ENCODE measurements at regions not wholly inside any gene's neighbourhood (a gene's known extent, or its start where the extent isn't known, plus 50 kb on each side); places are given as distances from the start of the nearest gene placed in this dataset.
A peak's percentile ranks its signal among the peaks of the same experiment; 100 is the strongest.
"Not testable (repeated sequence)": the region's sequence is repeated elsewhere in the genome, so short reads cannot be mapped to it uniquely, and the experiment has no call there.

GRCh38 chr2:41187376-41188122 lies 735.7 kb upstream of the SLC8A1 start:
- FAIRE-seq, result peak; percentile 98

- FAIRE-seq, result no peak
Observed at GRCh38 chr2:41194230-41194629, 742.3 kb upstream of the SLC8A1 start.

GRCh38 chr2:41197781-41198180 lies 745.9 kb upstream of the SLC8A1 start:
- FAIRE-seq, result no peak

- FAIRE-seq, result no peak
Observed at GRCh38 chr2:41199334-41199733, 747.4 kb upstream of the SLC8A1 start.

GRCh38 chr2:41204315-41204714 lies 752.4 kb upstream of the SLC8A1 start:
- no peak for FAIRE-seq

- no peak for FAIRE-seq
Observed at GRCh38 chr2:41206004-41206403, 754.1 kb upstream of the SLC8A1 start.

GRCh38 chr2:41207578-41207977 lies 755.7 kb upstream of the SLC8A1 start:
- no peak for FAIRE-seq

- FAIRE-seq, result not testable (repeated sequence)
Observed at GRCh38 chr2:41210030-41210429, 758.1 kb upstream of the SLC8A1 start.

- FAIRE-seq, result no peak
Observed at GRCh38 chr2:41216978-41217377, 765.1 kb upstream of the SLC8A1 start.

- no peak for FAIRE-seq
Observed at GRCh38 chr2:41222593-41222992, 770.7 kb upstream of the SLC8A1 start.

- no peak for FAIRE-seq
Observed at GRCh38 chr2:41234093-41234492, 782.2 kb upstream of the SLC8A1 start.

GRCh38 chr2:41241325-41242000 lies 789.6 kb upstream of the SLC8A1 start:
- no peak for FAIRE-seq

- FAIRE-seq, result no peak
Observed at GRCh38 chr2:41242001-41242331, 790.1 kb upstream of the SLC8A1 start.

GRCh38 chr2:41267929-41268659 lies 779.7 kb upstream of the PKDCC start:
- no peak for FAIRE-seq

- FAIRE-seq, result no peak
Observed at GRCh38 chr2:41283079-41283775, 764.6 kb upstream of the PKDCC start.

GRCh38 chr2:41293491-41293890 lies 754.3 kb upstream of the PKDCC start:
- FAIRE-seq, result no peak

GRCh38 chr2:41294331-41294730 lies 753.5 kb upstream of the PKDCC start:
- FAIRE-seq, result no peak

GRCh38 chr2:41313082-41313481 lies 734.7 kb upstream of the PKDCC start:
- FAIRE-seq, result no peak

- FAIRE-seq, result no peak
Observed at GRCh38 chr2:41314511-41315070, 733.2 kb upstream of the PKDCC start.

GRCh38 chr2:41319437-41319836 lies 728.4 kb upstream of the PKDCC start:
- FAIRE-seq, result no peak

GRCh38 chr2:41320491-41320890 lies 727.3 kb upstream of the PKDCC start:
- FAIRE-seq, result no peak

- no peak for FAIRE-seq
Observed at GRCh38 chr2:41321351-41321750, 726.5 kb upstream of the PKDCC start.

- no peak for FAIRE-seq
Observed at GRCh38 chr2:41326851-41327250, 721.0 kb upstream of the PKDCC start.
